IPS-15b (cell line): ENCODE measurements at regions not wholly inside any gene's neighbourhood (a gene's known extent, or its start where the extent isn't known, plus 50 kb on each side); places are given as distances from the start of the nearest gene placed in this dataset.

ENCODE experiments used
- H3K27me3 ChIP-seq: one replicate; pipeline ENCODE4 v1.6.1; 2013; ENCODE audit warnings: low read length; ENCODE audit not compliant: control insufficient read depth, insufficient read depth
- H3K36me3 ChIP-seq: one replicate; pipeline ENCODE4 v1.6.1; 2013; ENCODE audit warnings: low read length; ENCODE audit not compliant: control insufficient read depth, insufficient read depth
- H3K4me1 ChIP-seq: one replicate; pipeline ENCODE4 v1.6.1; 2013; ENCODE audit warnings: mild to moderate bottlenecking, low read length; ENCODE audit not compliant: control insufficient read depth, insufficient read depth
- H3K4me3 ChIP-seq: one replicate; pipeline ENCODE4 v1.5.1; 2013; ENCODE audit warnings: low read depth, low read length
- H3K9ac ChIP-seq: one replicate; pipeline ENCODE4 v1.6.1; 2013; ENCODE audit warnings: low read depth, mild to moderate bottlenecking, low read length
- H3K9me3 ChIP-seq: one replicate; pipeline ENCODE4 v1.6.1; 2013; ENCODE audit warnings: mild to moderate bottlenecking, low read length; ENCODE audit not compliant: control insufficient read depth, insufficient read depth

DNA sequence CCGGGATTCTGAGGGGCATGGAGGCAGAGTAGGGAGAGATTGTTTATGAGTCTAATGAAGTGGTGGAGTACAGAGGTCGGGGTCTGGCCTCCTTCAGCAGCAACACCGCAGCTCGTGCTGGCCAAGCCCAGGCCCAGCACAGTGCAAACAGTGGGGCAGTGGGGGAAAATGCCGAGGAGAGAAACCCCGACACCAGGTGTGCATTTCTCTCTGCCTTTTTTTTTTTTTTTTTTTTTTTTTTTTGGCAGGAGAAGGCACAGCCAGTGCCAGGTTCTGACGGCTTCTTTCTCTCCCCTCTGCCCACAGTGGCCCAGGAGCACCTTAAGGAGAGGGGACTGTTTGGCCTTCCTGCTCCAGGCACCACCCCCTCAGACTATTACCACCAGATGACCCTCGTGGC is 219.3 kb downstream of the GLI2 start:
- H3K9ac ChIP-seq, result no peak overlapping the region
- H3K36me3 ChIP-seq, result peaks cover 25% of the 10 kb centered on the region
- H3K27me3 ChIP-seq, result no peaks in the 10 kb centered on the region
- H3K4me3 ChIP-seq, result no peak overlapping the region
- H3K9me3 ChIP-seq, result no peaks in the 10 kb centered on the region
- no peaks in the 10 kb centered on the region for H3K4me1 ChIP-seq

- Histone ChIP-seq H3K9me3 (no peaks in the 10 kb centered on the region), H3K27me3 (no peaks in the 10 kb centered on the region), H3K9ac (no peak overlapping the region), H3K4me3 (no peak overlapping the region), H3K4me1 (no peaks in the 10 kb centered on the region), H3K36me3 (peaks cover 25% of the 10 kb centered on the region)
Observed at GRCh38 chr2:120955427-120955826, 219.8 kb downstream of the GLI2 start.

- no peaks in the 10 kb centered on the region for H3K4me1 ChIP-seq
- no peaks in the 10 kb centered on the region for H3K9me3 ChIP-seq
- no peaks in the 10 kb centered on the region for H3K27me3 ChIP-seq
- H3K36me3 ChIP-seq, result peaks cover 25% of the 10 kb centered on the region
- no peak overlapping the region for H3K4me3 ChIP-seq
- H3K9ac ChIP-seq, result no peak overlapping the region
Observed at GRCh38 chr2:120956486-120957156, 221.0 kb downstream of the GLI2 start.

- H3K4me3 ChIP-seq, result no peak overlapping the region
- H3K36me3 ChIP-seq, result peaks cover 21% of the 10 kb centered on the region
- no peak overlapping the region for H3K9ac ChIP-seq
- H3K9me3 ChIP-seq, result no peaks in the 10 kb centered on the region
- no peaks in the 10 kb centered on the region for H3K27me3 ChIP-seq
- H3K4me1 ChIP-seq, result no peaks in the 10 kb centered on the region
Observed at GRCh38 chr2:120957905-120958304, 222.2 kb downstream of the GLI2 start.

DNA sequence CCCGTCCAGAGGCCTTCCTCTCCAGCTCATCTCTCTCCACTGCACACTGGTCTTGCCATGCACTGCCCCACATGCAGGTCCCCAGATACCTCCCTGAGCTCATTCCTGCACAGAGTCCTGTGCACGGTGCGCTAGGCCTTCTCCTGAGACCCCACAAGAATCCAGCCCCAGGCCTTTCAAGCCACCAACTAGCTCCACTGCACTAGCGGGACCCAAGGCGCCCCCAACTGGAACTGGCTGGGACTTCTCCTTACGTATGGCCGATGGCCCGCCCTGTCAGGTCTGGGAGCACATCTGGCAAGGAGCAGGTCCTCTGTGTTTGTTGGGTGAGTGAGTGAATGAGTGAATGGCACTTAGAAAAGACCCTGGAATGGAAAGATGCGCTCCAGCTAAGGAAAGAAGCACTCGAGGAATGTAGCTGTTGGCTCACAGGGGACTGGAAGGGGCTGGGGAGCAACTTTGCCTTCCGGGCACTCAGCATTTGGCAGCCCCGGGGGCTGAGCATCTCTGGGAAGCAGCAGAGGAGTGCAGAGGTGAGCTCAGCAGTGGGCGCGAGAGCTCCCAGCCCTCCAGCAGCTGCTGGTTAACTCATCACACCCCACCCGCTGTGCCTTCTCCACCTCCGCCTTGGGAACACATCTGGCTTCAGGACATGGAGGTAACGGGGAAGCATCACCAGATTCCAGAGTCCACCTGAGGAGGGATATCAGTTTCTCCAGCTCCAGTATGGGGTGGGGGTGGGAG is 223.1 kb downstream of the GLI2 start:
- H3K4me1 ChIP-seq, result no peaks in the 10 kb centered on the region
- no peaks in the 10 kb centered on the region for H3K27me3 ChIP-seq
- no peak overlapping the region for H3K4me3 ChIP-seq
- H3K9ac ChIP-seq, result no peak overlapping the region
- H3K9me3 ChIP-seq, result no peaks in the 10 kb centered on the region
- H3K36me3 ChIP-seq, result peaks cover 21% of the 10 kb centered on the region

DNA sequence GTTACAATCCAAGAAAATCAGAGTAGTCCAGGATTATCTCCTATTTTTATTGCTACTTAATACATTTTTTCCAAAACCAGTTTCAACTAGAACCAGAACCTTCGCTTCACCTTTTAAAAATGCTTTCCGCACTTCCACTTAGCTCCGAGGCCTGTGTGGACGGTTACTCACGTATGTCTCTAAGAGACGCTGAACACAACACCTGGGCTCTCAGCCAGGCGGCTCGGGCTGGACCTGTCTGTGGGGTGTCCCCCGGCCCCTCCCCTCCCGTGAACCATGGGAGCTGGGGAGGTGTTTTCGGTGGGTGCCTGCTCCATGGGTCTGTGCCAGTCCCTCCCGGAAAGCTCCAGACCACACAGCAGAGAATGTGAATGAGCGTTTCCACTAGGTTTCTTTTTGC is 223.8 kb downstream of the GLI2 start:
- peaks cover 21% of the 10 kb centered on the region for H3K36me3 ChIP-seq
- no peaks in the 10 kb centered on the region for H3K9me3 ChIP-seq
- no peaks in the 10 kb centered on the region for H3K27me3 ChIP-seq
- no peak overlapping the region for H3K4me3 ChIP-seq
- no peaks in the 10 kb centered on the region for H3K4me1 ChIP-seq
- no peak overlapping the region for H3K9ac ChIP-seq

GRCh38 chr2:120960770-120961366 is 225.2 kb downstream of the GLI2 start:
- H3K4me3 ChIP-seq, result no peak overlapping the region
- no peak overlapping the region for H3K9ac ChIP-seq
- no peaks in the 10 kb centered on the region for H3K27me3 ChIP-seq
- H3K4me1 ChIP-seq, result no peaks in the 10 kb centered on the region
- no peaks in the 10 kb centered on the region for H3K9me3 ChIP-seq
- H3K36me3 ChIP-seq, result peaks cover 17% of the 10 kb centered on the region

GRCh38 chr2:120961396-120961795 is 225.7 kb downstream of the GLI2 start:
- Histone ChIP-seq H3K27me3 (no peaks in the 10 kb centered on the region), H3K4me1 (no peaks in the 10 kb centered on the region), H3K9ac (no peak overlapping the region), H3K4me3 (no peak overlapping the region), H3K36me3 (peaks cover 13% of the 10 kb centered on the region), H3K9me3 (no peaks in the 10 kb centered on the region)

- Histone ChIP-seq H3K9ac (no peak overlapping the region), H3K4me3 (no peak overlapping the region), H3K4me1 (no peaks in the 10 kb centered on the region), H3K27me3 (no peaks in the 10 kb centered on the region), H3K9me3 (no peaks in the 10 kb centered on the region), H3K36me3 (peaks cover 16% of the 10 kb centered on the region)
Observed at GRCh38 chr2:120963997-120964705, 228.5 kb downstream of the GLI2 start.

DNA sequence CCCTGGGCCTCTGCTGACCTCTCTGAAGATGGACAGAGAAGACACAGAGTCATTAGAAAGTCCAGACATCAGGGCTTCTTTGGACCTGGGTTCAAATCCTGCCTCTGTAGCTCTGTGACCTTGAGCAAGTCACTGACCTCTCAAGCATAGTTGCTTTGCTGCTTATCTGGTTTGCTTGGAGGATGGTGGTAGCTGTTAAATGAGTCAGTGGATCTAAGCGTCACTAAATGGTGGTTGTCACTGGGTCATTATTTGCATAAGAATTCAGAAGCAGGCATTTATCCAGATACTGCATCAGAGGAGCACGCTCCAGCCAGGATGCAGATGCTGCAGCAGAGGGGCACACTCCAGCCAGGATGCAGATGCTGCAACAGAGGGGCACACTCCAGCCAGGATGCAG is 229.2 kb downstream of the GLI2 start:
- H3K27me3 ChIP-seq, result no peaks in the 10 kb centered on the region

DNA sequence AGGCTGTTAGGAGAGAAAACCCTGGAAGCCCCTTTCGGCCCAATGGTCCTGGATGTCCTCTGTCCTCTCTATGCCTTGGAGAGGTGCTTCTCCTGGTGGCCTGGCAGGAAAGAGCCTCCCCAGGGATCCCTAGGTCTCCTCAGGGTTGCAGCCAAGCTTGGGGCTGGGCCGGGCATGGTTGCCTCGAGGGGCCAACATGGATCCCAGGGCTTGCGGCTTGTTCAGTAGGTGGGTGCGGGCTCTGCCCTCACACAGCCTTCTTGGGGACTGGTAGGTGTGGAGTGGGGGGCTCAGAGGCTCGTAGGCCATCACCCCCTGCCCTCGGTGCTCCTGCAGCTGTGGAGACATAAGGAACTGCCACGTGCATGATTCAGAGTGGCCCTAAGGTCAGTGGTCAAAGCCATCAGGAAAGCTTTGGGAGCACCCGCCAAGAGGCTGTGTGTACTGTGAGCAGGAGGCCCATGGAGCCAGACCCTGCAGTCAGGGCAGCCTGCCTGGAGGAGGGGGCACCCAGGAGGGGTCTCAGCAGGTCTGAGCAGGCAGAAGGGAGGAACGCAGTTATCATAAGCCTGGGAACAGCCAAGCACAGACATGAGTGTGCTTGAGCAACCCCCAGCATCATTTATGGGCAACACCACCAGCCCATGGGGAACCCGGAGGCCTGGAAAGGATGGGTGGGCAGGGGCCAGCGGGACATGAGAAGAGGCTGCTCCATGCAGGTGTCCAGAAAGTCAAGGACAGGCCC is 231.0 kb downstream of the GLI2 start:
- no peaks in the 10 kb centered on the region for H3K27me3 ChIP-seq
- H3K36me3 ChIP-seq, result peaks cover 20% of the 10 kb centered on the region
- no peak overlapping the region for H3K9ac ChIP-seq
- no peaks in the 10 kb centered on the region for H3K9me3 ChIP-seq
- H3K4me3 ChIP-seq, result no peak overlapping the region
- no peaks in the 10 kb centered on the region for H3K4me1 ChIP-seq

More for the DNA sequence above, 229.2 kb downstream of the GLI2 start:
- Histone ChIP-seq H3K9ac (no peak overlapping the region), H3K36me3 (peaks cover 14% of the 10 kb centered on the region), H3K4me3 (no peak overlapping the region), H3K9me3 (no peaks in the 10 kb centered on the region), H3K4me1 (no peaks in the 10 kb centered on the region)
